BE2C (cell line): ENCODE measurements at regions not wholly inside any gene's neighbourhood (a gene's known extent, or its start where the extent isn't known, plus 50 kb on each side); places are given as distances from the start of the nearest gene placed in this dataset.

Experiments
- DNase-seq: peaks from one replicate; pipeline ENCODE4 v3.0.0-alpha.2; 2020
- H3K27me3 ChIP-seq: fragments of 250-450 bp; sonication (Bioruptor Pico); 2 replicates; pipeline ENCODE4 v1.5.1; 2020; ENCODE audit warnings: mild to moderate bottlenecking
- H3K36me3 ChIP-seq: fragments of 250-450 bp; sonication (Bioruptor Pico); 2 replicates; pipeline ENCODE4 v1.5.1; 2020; ENCODE audit warnings: mild to moderate bottlenecking
- H3K4me1 ChIP-seq: fragments of 250-450 bp; sonication (Bioruptor Pico); 2 replicates; pipeline ENCODE4 v1.5.1; 2020
- H3K4me3 ChIP-seq: 2 replicates; pipeline ENCODE4 v1.5.1; 2011; ENCODE audit warnings: low read depth, low read length
- H3K9me3 ChIP-seq: fragments of 250-450 bp; sonication (Bioruptor Pico); 2 replicates; pipeline ENCODE4 v1.5.1; 2020
- CTCF ChIP-seq: IDR thresholded peaks from 2 replicates; pipeline ENCODE4 v1.5.1; 2012; ENCODE audit warnings: mild to moderate bottlenecking, low read depth, low read length

DNA sequence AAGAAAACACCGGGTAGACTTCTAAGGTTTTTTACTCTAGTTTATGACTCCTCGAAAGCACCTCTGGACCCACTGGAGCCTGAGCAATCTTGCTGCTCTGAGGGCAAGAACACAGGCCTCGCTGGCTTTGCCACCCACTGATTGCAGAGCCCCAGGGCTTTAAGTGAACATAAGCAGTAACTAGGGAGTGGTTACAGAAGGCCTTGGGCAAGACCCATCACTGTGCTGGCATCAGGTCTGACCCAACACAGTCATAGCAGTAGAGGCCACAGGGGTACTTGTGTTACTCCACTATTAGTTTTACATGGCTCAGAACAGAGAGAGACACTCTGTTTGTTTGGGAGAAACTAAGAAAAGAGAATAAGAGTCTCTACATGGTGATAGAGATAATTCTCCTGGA, 684.5 kb downstream of the FAM181B start:
- H3K27me3 ChIP-seq = no peaks in the 10 kb centered on the region
- no peak for TF ChIP-seq CTCF

GRCh38 chr11:82047200-82047599, 686.5 kb downstream of the FAM181B start:
- no peak for DNase-seq
- no peak overlapping the region for H3K4me3 ChIP-seq
- no peaks in the 10 kb centered on the region for H3K4me1 ChIP-seq
- TF ChIP-seq CTCF = no peak
- no peaks in the 10 kb centered on the region for H3K27me3 ChIP-seq
- H3K9me3 ChIP-seq = no peaks in the 10 kb centered on the region
- H3K36me3 ChIP-seq = no peaks in the 10 kb centered on the region

More for the DNA sequence above, 684.5 kb downstream of the FAM181B start:
- no peaks in the 10 kb centered on the region for H3K9me3 ChIP-seq
- no peak for DNase-seq
- no peak overlapping the region for H3K4me3 ChIP-seq
- no peaks in the 10 kb centered on the region for H3K4me1 ChIP-seq
- no peaks in the 10 kb centered on the region for H3K36me3 ChIP-seq

DNA sequence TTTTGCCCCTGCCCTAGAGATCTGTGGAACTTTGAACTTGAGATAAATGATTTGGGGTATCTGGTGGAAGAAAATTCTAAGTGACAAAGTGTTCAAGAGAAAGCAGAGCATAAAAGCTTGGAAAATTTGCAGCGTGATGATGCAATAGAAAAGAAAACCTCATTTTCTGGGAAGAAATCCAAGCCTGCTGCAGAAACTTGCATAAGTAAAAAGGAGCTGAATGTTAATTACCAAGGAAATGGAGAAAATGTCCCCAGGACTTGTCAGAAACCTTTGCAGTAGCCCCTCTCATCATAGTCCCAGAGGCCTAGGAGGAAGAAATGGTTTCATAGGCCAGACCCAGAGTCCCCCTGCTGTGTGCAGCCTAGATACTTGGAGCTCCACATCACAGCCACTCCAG, 686.9 kb downstream of the FAM181B start:
- no peak for TF ChIP-seq CTCF
- no peak overlapping the region for H3K4me3 ChIP-seq
- H3K27me3 ChIP-seq = no peaks in the 10 kb centered on the region
- H3K36me3 ChIP-seq = no peaks in the 10 kb centered on the region
- DNase-seq = no peak
- no peaks in the 10 kb centered on the region for H3K4me1 ChIP-seq
- H3K9me3 ChIP-seq = no peaks in the 10 kb centered on the region

- DNase-seq = no peak
- Histone ChIP-seq H3K27me3 (no peaks in the 10 kb centered on the region), H3K4me1 (no peaks in the 10 kb centered on the region), H3K36me3 (no peaks in the 10 kb centered on the region), H3K9me3 (no peaks in the 10 kb centered on the region), H3K4me3 (no peak overlapping the region)
- TF ChIP-seq CTCF = no peak
Measured at GRCh38 chr11:82045748-82046457, 687.8 kb downstream of the FAM181B start.

DNA sequence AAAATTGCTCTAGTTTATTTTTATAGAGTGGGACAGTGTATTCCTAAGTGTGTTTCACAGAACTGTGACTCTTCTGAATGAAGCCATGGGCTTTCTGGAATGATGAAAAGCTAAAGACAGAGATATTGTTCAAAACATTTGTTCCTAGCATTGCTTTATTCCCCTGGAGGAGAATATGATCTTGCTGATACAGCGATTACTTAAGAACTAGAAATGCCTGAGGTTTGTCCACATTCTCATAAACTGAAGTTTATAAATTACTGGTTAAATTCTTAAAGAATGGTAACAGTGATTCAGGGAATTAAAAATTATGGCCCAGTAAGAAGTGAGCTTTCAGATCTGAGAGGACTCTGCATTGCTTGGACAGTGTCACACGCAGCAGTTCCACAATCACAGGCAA, 690.3 kb downstream of the FAM181B start:
- no peak for TF ChIP-seq CTCF
- no peak for DNase-seq
- no peak overlapping the region for H3K4me3 ChIP-seq
- no peaks in the 10 kb centered on the region for H3K36me3 ChIP-seq
- H3K4me1 ChIP-seq = no peaks in the 10 kb centered on the region
- H3K9me3 ChIP-seq = no peaks in the 10 kb centered on the region
- H3K27me3 ChIP-seq = no peaks in the 10 kb centered on the region

DNA sequence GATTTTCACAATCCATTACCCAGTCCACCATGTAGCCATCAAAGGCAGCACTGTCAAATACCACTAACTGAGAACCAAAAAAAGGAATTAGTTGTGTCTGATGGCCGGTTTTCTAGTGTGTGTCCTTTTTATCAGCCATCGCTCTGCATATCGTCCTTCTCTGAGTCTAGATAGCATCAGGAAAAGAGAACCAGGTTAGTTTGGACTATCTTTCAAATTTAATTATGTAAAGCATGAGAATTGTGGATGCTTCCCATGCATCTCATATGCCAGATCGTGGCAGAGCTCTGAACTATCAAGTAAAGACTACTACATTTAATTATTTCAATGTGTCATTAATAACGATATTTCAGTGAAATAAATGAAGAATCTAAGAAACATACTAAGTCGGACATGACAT, 691.9 kb downstream of the FAM181B start:
- H3K36me3 ChIP-seq = no peaks in the 10 kb centered on the region
- no peaks in the 10 kb centered on the region for H3K27me3 ChIP-seq
- H3K4me3 ChIP-seq = no peak overlapping the region
- H3K4me1 ChIP-seq = no peaks in the 10 kb centered on the region
- no peak for TF ChIP-seq CTCF
- H3K9me3 ChIP-seq = no peaks in the 10 kb centered on the region
- DNase-seq = no peak
